SHP77 (cell line): ENCODE measurements at regions not wholly inside any gene's neighbourhood (a gene's known extent, or its start where the extent isn't known, plus 50 kb on each side); places are given as distances from the start of the nearest gene placed in this dataset.

ENCODE experiments used
- DNase-seq, 2 experiments: peaks; one replicate each; lab custom pipeline; 2025; lab: John Stamatoyannopoulos, UW

DNA sequence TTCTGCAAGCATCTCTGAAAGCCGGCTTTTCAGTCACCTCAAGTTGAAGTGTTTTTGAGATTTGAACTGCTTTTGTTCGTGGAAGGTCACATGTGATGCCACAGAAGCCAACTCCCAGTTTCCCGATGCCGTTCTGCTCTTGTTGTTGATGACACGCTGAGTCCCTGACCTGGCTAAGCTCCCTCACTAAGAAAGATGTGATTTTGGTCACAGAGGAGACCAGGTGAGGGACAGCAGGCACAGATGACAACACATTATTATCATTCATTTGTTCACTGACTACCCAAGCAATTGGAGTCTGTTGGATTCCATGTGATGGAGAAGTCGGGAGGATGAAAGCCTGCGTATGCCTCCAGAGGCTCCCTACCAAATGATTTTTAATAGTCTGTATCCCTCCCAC, 822.4 kb upstream of the RBFOX1 start:
- DNase-seq: no peak

DNA sequence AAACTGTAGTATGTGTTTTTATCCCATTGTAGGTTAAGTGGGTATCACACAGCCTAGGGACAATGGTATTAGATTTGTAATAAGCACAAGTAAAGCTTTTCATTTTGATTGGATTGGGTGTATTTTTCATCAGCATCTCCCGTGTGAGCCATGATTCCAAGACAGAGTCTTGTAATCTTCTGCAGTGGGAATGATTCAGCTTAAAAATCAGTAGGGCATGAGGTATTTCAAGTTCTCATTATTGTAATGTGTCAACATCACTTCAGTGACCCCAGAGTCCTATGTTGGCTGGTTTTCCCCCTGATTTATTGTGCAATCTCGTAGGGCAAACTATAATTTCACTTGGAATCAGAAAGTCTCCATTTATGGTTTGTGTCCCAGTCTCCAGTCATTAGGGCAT, 833.2 kb upstream of the RBFOX1 start:
- no peak for DNase-seq

DNA sequence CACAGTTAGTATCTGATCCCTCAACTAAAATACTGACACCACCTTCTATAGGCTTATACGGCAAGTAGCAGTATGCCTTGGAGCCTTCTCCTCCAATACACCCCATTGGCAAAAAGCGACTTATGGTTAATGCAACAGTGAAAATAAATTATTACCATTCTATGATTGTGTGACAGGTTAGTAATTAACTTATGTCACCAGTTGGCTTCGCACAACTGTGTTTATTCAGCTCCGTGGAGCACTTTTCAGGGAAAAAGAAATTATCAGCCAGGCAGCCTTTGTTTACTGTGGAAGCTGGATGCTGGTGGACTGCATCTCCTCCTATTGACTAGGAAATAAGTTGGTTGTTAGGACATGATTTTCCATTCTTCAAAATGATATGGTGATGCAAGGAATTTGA, 833.8 kb upstream of the RBFOX1 start:
- no peak for DNase-seq

DNA sequence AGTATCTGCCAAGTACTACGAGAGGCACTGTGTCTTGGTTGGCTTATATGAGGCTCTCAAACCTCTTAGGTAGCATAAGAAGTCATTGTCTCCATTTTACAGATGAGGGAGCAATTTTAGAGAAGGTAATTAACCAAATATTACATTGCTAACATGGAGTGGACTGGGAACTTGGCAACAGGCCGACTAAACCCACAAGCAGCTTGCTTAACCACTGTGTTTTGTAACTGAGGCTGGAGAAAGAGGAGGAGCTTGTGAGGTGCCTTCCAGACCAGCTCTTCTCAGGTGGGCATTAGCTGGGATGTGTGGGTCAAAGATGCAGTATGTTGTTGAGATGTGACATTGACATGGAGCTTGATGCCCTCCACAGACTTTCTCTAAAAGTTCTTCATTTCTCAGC, 835.6 kb upstream of the RBFOX1 start:
- DNase-seq: no peak

DNA sequence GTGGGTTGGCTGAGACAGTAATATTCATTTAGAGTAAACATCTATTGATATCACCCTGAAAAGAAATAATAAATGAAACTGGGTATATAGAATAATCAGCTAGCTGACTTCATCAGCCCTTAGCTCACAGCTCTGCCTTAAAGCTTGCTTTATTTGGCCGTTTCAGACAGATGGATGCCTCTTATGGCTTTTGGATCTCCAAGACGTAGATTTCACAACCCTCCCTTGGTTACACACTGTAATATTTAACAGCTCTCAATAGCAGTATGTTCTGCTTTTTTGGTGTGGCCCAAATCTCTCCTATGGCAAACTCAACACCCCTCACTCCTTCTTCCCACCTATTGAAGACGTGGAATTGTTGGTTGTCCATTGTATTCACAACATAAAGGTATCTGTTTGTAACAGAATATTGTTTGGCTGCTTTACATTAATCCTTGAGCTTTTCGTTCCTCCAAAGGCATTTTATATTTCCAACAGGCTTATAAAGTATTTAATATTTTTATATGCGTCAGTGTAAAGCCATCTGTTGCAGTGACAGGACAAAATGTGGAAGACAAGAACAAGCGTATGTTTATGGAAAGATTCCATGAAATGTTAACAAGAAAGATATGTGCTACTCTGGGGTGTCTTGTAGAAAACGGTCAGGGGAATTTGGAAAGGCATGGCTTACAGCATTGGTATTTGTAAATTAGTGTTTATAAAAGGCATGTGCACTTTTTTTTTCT, 837.0 kb upstream of the RBFOX1 start:
- no peak for DNase-seq

DNA sequence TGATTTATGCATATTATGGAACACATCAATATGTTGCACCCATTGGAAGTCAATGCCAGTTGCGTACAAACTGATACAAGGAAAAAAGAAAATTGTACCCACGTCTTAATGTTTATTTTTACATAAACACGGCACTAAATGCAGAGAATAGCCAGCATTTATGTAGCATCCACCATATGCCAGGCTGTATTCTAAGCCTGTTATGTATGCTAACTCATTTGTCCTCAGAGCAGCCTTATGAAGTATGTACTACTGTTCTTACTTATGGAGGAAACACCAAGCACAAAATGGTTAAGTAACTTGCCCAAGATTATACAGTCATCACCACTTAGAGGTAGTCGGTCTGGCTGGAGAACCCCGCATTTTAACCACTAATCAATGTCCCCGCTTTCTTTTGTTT, 837.9 kb upstream of the RBFOX1 start:
- DNase-seq: no peak

DNA sequence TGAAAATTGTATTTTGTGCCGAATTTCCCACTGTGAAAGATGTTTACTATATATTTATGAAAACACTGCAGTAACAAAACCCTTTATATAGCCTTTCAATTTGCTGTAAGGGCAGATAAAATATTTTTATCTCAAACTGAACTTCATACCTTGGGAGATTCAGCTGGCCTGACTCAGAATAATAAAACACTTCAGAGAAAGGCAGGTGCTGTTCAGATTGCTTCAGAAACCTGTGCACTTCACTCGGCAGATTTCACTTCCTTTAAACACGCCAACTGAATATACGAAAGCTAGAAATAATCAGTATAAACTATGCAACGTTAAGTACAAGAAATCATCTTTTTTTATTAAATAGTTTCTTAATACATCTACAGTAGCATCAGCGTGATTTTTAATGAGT, 839.1 kb upstream of the RBFOX1 start:
- no peak for DNase-seq

DNA sequence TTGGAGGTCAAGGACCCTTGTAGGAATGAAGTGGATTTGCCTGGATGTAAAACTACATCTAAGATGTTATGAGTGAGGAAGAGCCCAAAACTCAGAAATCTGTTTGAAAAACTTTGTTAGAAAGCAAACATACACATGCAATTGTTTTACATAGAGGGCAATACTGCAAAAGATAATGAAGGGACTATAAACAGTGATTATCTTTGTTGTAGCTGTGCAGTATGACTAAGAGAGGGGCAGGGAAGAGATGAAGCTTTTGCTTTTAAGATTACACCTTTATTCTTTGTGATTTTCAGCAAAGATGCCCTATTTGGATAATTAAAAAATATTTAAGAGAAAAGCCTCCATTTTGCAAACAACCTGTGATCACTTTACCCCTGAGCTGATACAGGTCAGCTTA, 839.9 kb upstream of the RBFOX1 start:
- DNase-seq: no peak

DNA sequence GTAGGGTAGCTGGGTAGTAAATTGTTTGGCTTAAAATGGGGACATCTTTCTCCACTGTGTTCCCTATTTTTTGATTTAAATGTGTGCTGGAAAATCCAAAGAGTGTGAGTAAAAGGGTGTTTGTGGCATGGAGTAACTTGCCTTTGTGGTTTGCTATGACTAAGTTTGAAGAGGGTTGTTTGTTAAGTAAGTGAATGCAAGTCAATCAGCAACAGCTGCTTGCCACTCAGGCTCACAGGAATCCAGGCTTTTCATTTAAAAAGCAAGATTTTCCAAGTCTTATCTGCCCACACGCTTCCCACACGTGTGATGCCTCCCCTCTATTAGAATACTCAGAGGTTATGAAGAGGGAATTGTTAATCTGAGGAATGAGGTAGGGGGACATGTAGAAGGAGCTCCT, 847.7 kb upstream of the RBFOX1 start:
- DNase-seq: no peak

DNA sequence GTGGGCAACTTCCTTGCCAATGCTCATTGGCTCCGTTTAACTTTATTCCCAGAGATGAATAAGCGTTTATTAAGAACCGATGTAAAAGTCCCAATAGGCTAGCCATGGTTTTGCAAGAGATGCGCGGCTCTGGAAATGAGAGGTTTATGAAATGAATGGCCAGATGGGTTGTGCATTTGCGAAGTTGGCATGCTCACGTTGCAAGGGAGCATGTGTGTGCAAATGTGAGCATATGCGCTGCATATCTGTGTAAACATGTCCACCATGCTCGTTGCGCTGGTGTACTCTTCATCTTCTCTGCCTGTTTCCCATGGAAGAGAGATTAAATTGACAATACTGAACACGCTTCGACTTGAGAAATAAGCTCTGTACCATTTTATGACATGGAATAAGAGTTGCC, 848.6 kb upstream of the RBFOX1 start:
- DNase-seq: no peak

DNA sequence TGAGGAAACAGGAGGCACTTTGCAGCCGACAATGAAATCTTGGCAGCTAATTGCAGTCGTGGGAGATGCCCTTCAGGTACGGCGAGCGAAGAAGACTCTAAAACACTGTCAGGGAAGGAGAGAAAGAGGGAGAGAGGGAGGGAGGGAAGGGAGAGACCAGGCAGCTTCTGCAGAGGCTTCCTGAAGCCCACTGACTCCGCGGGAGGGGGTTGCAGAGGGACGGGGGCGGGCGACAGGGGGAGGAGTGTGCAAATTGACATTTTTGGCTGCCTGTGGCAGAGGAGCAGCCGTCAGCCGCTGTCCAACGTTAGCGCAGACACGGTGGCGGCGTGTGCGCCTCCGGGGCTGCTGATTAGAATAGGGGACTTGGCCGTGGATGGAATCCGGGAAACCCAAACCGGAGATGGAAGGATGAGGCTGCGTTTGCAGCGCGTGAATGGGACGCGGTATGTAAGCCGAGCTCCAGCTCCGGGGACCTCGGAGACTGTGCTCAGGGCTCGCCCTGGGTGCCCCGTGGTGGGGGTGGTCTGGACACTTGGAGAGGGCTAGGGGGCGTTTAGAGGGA, 849.1 kb upstream of the RBFOX1 start:
- DNase-seq: no peak

DNA sequence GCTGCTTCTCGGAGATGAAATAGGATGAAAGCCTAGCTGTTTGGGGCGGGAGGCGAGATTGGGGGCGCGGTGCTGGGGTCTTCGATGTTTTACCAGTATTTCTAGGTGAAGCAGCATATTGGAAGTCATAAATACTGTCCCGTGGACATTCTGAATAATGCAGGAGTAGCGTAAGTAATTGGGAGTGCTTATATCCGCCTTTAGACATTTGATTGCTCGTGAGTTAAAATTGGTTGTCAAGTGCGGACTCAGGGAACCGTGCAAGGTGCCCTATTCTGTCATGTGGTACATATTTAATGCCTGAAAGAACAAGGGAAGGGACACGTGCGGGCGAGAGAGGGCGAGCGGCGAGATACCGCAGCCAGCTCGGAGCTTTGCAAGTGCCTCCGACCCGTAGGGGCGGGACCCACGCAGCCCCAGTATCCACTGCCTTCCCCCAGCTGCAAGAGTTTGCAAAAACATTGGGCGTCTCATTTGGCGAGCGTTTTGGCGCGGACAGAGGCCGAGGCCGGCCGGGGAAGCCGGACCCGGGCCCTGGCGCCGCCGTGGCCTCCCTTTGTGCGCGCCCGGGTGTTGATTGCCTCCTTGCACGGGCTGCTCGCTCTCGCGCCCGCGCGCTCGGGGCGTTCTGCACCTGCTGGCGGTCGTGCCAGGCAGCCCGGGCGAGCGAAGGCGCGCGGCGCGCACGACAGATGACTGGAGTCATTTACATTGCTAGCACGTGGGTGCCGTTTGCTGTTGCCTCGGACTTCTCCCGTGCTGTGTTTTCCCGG, 849.8 kb upstream of the RBFOX1 start:
- DNase-seq: no peak

DNA sequence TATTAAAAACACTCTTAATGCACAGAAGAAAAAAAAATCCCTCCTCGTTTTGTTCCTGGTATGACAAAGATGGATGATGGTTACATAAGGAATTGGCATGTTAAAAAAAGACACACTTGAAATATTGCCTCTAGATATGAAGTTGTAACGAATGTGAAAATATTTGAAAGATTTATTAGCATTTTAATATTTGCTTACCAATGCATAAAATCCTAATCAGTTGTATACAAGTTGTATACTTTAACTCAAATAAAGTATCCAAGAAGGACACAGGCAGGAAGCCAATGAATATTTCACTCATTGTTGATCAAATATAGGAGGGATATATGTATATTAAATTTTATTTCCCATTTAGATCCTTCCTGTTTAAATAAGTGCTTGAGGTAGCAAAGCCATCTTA, 850.8 kb upstream of the RBFOX1 start:
- DNase-seq: no peak

DNA sequence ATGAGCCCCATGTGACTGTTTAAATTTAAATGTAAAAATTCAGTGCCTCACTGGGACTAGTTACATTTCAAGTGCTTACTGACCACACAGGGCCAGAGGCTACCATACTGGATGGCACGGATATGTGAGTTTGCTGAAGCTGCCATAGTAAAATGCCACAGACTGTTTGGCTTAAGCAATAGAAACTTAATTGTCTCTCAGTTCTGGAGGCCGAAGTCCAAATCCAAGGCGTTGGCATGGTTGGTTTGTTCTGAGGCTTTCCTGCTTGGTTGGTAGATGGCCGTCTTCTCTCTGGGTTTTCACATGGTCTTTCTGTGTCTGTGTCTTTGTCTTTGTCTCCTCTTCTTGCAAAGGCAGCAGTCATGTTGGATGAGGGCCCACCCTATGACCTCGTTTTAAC, 878.9 kb upstream of the RBFOX1 start:
- no peak for DNase-seq

DNA sequence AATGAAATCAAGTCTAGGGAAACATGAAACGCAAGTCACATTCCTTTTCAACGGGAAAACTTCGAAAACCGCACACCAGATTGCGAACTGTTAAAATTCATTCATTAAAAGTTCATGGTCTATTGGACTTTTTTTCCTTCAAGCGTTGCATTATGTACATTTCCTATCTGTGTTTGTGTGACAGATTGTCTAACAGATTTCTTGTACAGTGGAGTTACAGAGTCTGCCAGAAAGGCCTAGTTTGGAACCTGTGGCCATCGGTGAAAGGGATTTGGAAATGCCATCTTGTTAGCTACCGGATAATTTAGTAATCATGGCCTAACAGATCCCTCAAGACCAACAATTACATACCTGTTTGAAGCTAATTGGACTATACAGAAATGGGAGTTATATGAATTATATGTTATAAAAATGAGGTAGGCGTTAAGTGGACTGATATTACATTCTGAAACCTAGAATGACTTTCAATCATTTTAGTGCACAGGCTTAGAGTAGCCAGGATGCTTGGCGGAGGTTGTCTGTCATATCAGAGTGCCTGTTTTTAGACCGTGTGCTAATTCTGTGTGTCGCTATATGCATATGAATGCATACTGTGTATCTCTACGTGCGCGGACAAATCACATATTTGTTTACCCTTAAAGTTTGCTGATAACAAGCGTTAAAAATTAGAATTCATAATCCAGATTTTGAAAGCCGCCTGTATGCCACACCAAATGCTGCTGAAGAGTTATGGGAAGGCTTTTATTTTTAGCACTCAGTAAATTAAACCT, 885.4 kb upstream of the RBFOX1 start:
- no peak for DNase-seq

DNA sequence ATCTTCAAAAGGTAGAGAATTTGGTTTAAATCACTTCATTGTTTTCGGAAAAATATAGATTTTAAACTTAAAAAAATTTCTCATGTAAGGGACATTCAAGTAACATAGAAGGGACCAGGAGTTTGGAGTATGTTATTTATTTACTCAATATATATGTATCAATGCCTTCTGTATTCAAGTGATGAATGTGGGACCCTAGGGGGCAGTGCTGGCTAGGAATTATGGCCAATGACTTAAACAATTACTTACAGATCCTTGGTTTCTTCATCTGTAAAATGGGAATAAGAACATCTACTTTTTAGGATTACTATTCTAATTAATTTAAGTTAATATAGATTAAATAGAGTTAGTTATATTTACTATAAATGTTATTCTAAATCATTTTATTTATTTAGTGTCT, 886.3 kb upstream of the RBFOX1 start:
- no peak for DNase-seq

DNA sequence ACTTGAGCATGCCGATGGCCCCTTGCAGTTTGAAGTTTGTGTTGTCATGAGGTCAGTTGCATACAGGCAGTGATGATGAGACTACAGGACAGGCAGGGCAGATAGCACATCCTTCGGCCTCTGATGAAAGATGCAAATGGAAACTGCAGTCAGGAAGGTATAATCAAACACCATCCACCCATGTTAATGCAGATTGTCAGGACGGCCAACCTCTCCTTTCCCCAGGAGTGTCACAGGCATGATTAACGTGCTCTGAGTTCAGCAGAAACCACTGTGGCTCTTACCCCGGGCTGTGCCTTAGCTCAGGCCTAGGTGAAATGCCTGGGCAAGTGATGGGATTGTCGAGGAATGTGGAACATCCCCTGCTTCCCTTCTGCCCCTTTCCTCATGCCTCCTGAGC, 893.5 kb upstream of the RBFOX1 start:
- DNase-seq: no peak

DNA sequence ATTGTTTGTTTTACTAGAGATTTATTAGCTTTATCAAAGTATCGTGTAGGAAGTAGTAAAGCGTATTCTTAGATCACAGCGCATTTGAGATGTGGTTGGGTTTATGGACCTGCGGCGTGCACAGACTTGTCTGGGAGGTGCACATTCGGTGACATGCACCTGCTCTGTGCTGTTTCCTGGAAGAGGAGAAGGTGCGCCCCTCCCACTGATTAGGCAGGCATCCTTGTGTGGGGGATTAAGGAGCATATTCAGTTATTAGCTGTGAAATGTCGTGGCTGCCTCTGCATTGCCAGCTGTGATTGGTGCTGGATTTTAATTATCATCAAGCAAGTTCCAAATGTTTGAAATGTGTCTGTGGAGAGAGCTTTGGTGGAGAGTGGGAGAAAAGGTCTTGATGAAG, 903.8 kb upstream of the RBFOX1 start:
- peak; percentile 9 to 74 for DNase-seq

DNA sequence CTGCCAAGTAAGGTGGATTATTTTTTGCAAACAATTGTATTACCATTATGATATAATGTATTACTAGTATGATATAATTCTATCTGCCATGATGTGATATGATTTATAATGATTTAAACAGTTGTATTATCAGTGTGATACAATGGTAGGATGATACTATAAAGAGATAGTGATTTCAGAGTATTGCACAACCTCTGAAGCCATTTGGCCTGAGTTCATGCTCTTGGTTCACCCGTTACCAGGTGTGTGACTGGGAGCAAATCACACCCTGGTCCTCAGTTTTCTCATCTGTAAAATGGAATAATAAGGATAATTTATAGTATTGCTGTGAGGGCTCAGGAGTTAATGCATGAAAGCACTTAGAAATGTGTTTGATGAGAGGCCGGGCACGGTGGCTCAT, 905.0 kb upstream of the RBFOX1 start:
- no peak for DNase-seq

DNA sequence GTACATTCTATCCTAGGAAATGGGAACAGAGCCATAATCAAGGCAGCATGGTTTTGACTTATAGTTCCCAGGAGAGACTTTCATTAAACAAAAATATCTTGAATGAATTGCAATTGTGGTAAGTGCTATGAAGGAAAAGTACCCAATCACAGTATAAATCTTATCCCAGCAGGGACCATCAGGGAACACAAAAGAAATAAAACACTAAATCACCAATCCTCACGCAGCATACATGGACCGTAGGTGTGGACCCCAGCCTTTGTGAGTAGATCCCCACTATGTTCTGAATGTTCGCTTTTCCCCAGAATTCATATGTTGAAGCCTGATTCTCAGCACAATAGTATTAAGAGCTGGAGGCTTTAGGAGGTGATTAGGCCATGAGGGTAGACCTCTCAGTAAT, 925.0 kb upstream of the RBFOX1 start:
- no peak for DNase-seq

DNA sequence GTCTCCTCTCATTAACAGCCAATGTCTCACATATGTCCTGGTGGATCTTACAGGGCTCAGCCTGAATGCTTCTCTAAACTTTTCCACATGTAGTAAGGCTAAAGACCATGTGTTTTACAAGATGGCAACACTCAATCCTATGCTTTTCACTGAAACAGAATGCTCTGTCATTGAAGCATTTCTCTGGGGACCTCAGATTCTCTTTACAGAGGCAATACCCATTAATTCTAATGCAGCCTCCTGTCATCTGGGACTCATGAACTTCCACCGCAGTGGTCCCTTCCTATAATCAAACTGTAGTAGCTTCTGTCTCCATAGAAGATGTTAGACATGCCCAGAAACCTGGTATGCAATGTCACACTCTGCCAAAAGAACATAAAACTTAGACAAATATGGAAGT, 926.6 kb upstream of the RBFOX1 start:
- DNase-seq: no peak

DNA sequence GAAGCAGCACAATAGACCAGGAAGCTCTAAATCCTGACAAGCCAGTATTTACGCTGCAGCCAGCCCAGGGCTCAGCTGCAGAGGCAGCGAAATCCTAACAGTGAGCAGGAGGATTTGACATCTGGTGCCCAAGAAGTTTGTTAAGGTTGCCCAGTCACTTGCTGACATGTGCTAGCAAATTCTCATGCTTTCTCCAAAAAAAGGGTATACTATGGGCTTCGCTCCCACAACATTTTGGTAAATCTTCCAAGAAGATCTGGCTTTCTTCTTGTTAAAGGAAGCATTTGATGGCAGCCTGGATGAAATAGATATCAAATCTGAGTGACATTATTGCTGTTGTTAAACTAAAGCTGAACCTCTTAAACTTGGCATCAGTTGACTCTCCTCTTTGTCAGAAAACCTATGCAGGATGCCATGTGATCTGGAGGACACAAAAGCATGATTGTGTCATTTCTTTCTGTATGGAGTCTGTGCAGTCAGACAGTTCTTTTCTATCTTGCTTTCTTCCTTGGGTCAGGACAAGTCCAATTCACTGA, 949.7 kb upstream of the RBFOX1 start:
- no peak for DNase-seq

DNA sequence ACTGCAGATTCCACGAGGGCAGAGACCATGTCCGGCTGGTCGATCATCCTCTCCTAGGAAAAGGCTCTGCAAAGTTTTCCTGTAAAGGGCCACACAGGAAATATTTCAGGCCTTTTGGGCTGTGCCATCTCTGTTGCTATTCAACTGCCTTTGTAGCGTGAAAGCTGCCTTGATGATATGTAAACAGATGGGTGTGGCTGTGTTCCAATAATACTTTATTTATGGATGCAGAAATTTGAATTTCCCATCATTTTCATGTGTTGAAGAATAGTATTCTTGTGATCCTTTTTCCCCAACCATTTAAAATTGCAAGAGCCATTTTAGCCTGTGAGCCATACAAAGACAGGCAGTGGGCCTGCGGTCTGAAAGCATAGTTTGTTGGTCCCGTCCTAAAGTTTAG, 950.7 kb upstream of the RBFOX1 start:
- DNase-seq: no peak
